ENCODE measurements at regions not wholly inside any gene's neighbourhood (a gene's known extent, or its start where the extent isn't known, plus 50 kb on each side); places are given as distances from the start of the nearest gene placed in this dataset.
"Not testable (repeated sequence)": the region's sequence is repeated elsewhere in the genome, so short reads cannot be mapped to it uniquely, and the experiment has no call there.

- CTCF ChIA-PET: interaction anchor here (0.7 to 1.4 kb wide), 2 partner anchors 13 to 653 kb away, joined by 3 to 4 read pairs; no protein-coding TSS in a partner anchor
- no TSS peak for BruUV-seq (replicated peaks)
Observed at GRCh38 chr6:134809130-134809529, 140.8 kb downstream of the ALDH8A1 start.

DNA sequence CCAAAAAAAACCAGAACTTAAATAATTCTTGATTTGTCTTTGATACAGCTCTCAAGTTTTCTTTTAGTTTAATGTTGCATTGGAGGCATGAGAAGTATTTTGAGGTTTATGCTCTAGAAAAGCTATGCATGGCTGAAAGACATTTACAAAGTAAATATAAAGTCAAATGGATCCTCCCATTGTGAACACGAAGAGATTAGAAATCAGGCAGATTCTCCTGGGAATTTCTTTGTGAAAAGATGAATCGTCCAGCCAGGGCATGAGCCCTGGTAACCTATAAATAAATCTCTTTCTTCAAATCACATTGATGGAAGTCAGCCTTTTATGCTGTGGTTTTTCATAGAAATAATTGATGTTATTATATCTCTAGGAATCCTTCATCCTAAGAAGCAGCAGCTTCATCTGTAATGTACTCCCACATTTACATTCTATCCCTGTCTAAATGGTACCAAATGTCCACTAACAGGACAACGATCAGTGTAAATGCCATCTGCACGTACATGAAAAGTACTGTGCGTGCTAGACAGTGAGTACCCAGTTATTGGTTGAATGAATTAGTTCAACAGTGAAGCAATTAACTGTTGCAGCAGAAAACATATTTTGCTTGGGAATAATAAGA is 143.6 kb downstream of the ALDH8A1 start:
- H3K4me1 Mint-ChIP-seq (ENCODE audit: insufficient read depth, unreplicated experiment): peaks cover 6% of the 10 kb centered on the region
- H3K4me3 Mint-ChIP-seq (ENCODE audit: unreplicated experiment): no peak overlapping the region
- intact Hi-C loops (cut with micrococcal nuclease): no loop called here
- CTCF ChIA-PET: no interaction called here
- POLR2A ChIA-PET: no interaction called here
- H3K27me3 Mint-ChIP-seq (ENCODE audit: insufficient read depth, unreplicated experiment): no peaks in the 10 kb centered on the region
- H3K36me3 Mint-ChIP-seq (ENCODE audit: insufficient read depth, unreplicated experiment): no peaks in the 10 kb centered on the region
- DNase-seq (ENCODE audit: unreplicated experiment): no peak
- BruUV-seq (replicated peaks): no TSS peak
- no peaks in the 10 kb centered on the region for H3K9me3 Mint-ChIP-seq (ENCODE audit: unreplicated experiment)
- TF ChIP-seq, protein P1, sequence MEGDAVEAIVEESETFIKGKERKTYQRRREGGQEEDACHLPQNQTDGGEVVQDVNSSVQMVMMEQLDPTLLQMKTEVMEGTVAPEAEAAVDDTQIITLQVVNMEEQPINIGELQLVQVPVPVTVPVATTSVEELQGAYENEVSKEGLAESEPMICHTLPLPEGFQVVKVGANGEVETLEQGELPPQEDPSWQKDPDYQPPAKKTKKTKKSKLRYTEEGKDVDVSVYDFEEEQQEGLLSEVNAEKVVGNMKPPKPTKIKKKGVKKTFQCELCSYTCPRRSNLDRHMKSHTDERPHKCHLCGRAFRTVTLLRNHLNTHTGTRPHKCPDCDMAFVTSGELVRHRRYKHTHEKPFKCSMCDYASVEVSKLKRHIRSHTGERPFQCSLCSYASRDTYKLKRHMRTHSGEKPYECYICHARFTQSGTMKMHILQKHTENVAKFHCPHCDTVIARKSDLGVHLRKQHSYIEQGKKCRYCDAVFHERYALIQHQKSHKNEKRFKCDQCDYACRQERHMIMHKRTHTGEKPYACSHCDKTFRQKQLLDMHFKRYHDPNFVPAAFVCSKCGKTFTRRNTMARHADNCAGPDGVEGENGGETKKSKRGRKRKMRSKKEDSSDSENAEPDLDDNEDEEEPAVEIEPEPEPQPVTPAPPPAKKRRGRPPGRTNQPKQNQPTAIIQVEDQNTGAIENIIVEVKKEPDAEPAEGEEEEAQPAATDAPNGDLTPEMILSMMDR (IDR thresholded peaks at IDR 0.05; ENCODE audit: unreplicated experiment): no peak
- no peak overlapping the region for H3K27ac Mint-ChIP-seq (ENCODE audit: low read depth, unreplicated experiment)

More at GRCh38 chr6:134809130-134809529, 140.8 kb downstream of the ALDH8A1 start:
- H3K27ac Mint-ChIP-seq (ENCODE audit: low read depth, unreplicated experiment): no peak overlapping the region
- TF ChIP-seq, protein P1 (IDR thresholded peaks at IDR 0.05; ENCODE audit: unreplicated experiment): no peak
- no peaks in the 10 kb centered on the region for H3K27me3 Mint-ChIP-seq (ENCODE audit: insufficient read depth, unreplicated experiment)
- no peak overlapping the region for H3K4me3 Mint-ChIP-seq (ENCODE audit: unreplicated experiment)
- no peaks in the 10 kb centered on the region for H3K4me1 Mint-ChIP-seq (ENCODE audit: insufficient read depth, unreplicated experiment)
- no peaks in the 10 kb centered on the region for H3K36me3 Mint-ChIP-seq (ENCODE audit: insufficient read depth, unreplicated experiment)
- intact Hi-C loops (cut with micrococcal nuclease): no loop called here
- POLR2A ChIA-PET: no interaction called here
- no peak for DNase-seq (ENCODE audit: unreplicated experiment)
- no peaks in the 10 kb centered on the region for H3K9me3 Mint-ChIP-seq (ENCODE audit: unreplicated experiment)

- Mint-ChIP-seq H3K4me3 (ENCODE audit: unreplicated experiment) (no peak overlapping the region), H3K27me3 (ENCODE audit: insufficient read depth, unreplicated experiment) (no peaks in the 10 kb centered on the region), H3K27ac (ENCODE audit: low read depth, unreplicated experiment) (no peak overlapping the region), H3K9me3 (ENCODE audit: unreplicated experiment) (no peaks in the 10 kb centered on the region), H3K36me3 (ENCODE audit: insufficient read depth, unreplicated experiment) (no peaks in the 10 kb centered on the region), H3K4me1 (ENCODE audit: insufficient read depth, unreplicated experiment) (peaks cover 6% of the 10 kb centered on the region)
- POLR2A ChIA-PET: no interaction called here
- TF ChIP-seq, protein P1 (IDR thresholded peaks at IDR 0.05; ENCODE audit: unreplicated experiment): no peak
- BruUV-seq (replicated peaks): no TSS peak
- CTCF ChIA-PET: interaction anchor here (0.6 to 1.1 kb wide), 3 partner anchors 78 to 152 kb away, joined by 3 to 5 read pairs (median 3); no protein-coding TSS in a partner anchor
- intact Hi-C loops (cut with micrococcal nuclease): no loop called here
- DNase-seq (ENCODE audit: unreplicated experiment): no peak
Observed at GRCh38 chr6:134805168-134805567, 144.7 kb downstream of the ALDH8A1 start.

DNA sequence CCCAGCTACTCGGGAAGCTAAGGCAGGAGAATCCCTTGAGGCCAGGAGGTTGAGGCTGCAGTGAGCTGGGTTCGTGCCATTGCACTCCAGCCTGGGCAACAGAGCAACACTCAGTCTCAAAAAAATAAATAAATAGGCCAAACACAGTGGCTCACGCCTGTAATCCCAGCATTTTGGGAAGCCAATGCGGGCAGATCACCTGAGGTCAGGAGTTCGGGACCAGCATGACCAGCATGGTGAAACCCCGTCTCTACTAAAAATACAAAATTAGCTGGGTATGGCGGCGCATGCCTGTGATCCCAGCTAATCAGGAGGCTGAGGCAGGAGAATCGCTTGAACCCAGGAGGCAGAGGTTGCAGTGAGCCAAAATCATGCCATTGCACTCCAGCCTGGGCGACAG is 145.6 kb downstream of the ALDH8A1 start:
- H3K4me1 Mint-ChIP-seq (ENCODE audit: insufficient read depth, unreplicated experiment); DNase-seq (ENCODE audit: unreplicated experiment); H3K27me3 Mint-ChIP-seq (ENCODE audit: insufficient read depth, unreplicated experiment); H3K4me3 Mint-ChIP-seq (ENCODE audit: unreplicated experiment); H3K36me3 Mint-ChIP-seq (ENCODE audit: insufficient read depth, unreplicated experiment); H3K27ac Mint-ChIP-seq (ENCODE audit: low read depth, unreplicated experiment); POLR2A ChIA-PET; H3K9me3 Mint-ChIP-seq (ENCODE audit: unreplicated experiment); BruUV-seq (replicated peaks); intact Hi-C loops (cut with micrococcal nuclease): not testable (repeated sequence)
- CTCF ChIA-PET: interaction anchor here (1.1 kb wide), 1 partner anchor 137 kb away, joined by 5 read pairs; no protein-coding TSS in a partner anchor

All from MCF 10A (cell line).